Memory B cell (primary cell): ENCODE measurements at regions not wholly inside any gene's neighbourhood (a gene's known extent, or its start where the extent isn't known, plus 50 kb on each side); places are given as distances from the start of the nearest gene placed in this dataset.

ENCODE experiments used
- ATAC-seq: fragments of 150-1000 bp; cut with Tn5 transposase; 2 replicates; pipeline ENCODE4 v1.10.0; 2021; ENCODE audit warnings: low read depth, mild to moderate bottlenecking, moderate library complexity
- DNase-seq, 2 donors: peaks; one replicate each; pipeline ENCODE4 v3.0.0; 2022; ENCODE audit warnings: low spot score in 2 of 2
- H3K27ac Mint-ChIP-seq: one replicate; pipeline ENCODE4 v1.8.0; 2022; ENCODE audit warnings: mild to moderate bottlenecking, moderate library complexity, mixed read lengths
- H3K27me3 Mint-ChIP-seq: one replicate; pipeline ENCODE4 v1.8.0; 2022; ENCODE audit warnings: mixed read lengths
- H3K36me3 Mint-ChIP-seq: one replicate; pipeline ENCODE4 v1.8.0; 2022; ENCODE audit warnings: mild to moderate bottlenecking, mixed read lengths
- H3K4me1 Mint-ChIP-seq: one replicate; pipeline ENCODE4 v1.8.0; 2022; ENCODE audit warnings: mixed read lengths
- H3K4me3 Mint-ChIP-seq: one replicate; pipeline ENCODE4 v1.8.0; 2022; ENCODE audit warnings: mild to moderate bottlenecking, moderate library complexity, mixed read lengths
- H3K9me3 Mint-ChIP-seq: one replicate; pipeline ENCODE4 v1.8.0; 2022; ENCODE audit warnings: mixed read lengths

GRCh38 chr3:120544361-120544760 is 51.8 kb upstream of the NDUFB4 start:
- H3K9me3 Mint-ChIP-seq: peaks cover 20% of the 10 kb centered on the region
- H3K4me3 Mint-ChIP-seq: no peak overlapping the region
- ATAC-seq: no peak
- no peaks in the 10 kb centered on the region for H3K4me1 Mint-ChIP-seq
- no peak for DNase-seq
- H3K36me3 Mint-ChIP-seq: peaks cover 2% of the 10 kb centered on the region
- H3K27me3 Mint-ChIP-seq: peaks cover 3% of the 10 kb centered on the region
- no peak overlapping the region for H3K27ac Mint-ChIP-seq

GRCh38 chr3:120536642-120537041 is 59.5 kb upstream of the NDUFB4 start:
- Mint-ChIP-seq H3K4me3 (no peak overlapping the region), H3K4me1 (no peaks in the 10 kb centered on the region), H3K27ac (no peak overlapping the region), H3K27me3 (peaks cover 4% of the 10 kb centered on the region), H3K36me3 (peaks cover 2% of the 10 kb centered on the region), H3K9me3 (peaks cover 13% of the 10 kb centered on the region)
- DNase-seq (no peak), ATAC-seq (no peak)

- ATAC-seq (no peak), DNase-seq (no peak)
- peaks cover 2% of the 10 kb centered on the region for H3K9me3 Mint-ChIP-seq
- H3K4me3 Mint-ChIP-seq: no peak overlapping the region
- no peaks in the 10 kb centered on the region for H3K4me1 Mint-ChIP-seq
- peaks cover 2% of the 10 kb centered on the region for H3K27me3 Mint-ChIP-seq
- H3K36me3 Mint-ChIP-seq: no peaks in the 10 kb centered on the region
- H3K27ac Mint-ChIP-seq: no peak overlapping the region
Measured at GRCh38 chr3:120532969-120533368, 63.2 kb upstream of the NDUFB4 start.

GRCh38 chr3:120528163-120528562 is 68.0 kb upstream of the NDUFB4 start:
- H3K9me3 Mint-ChIP-seq: peaks cover 1% of the 10 kb centered on the region
- no peak for ATAC-seq

GRCh38 chr3:120526011-120526870 is 69.9 kb upstream of the NDUFB4 start:
- H3K4me1 Mint-ChIP-seq: no peaks in the 10 kb centered on the region
- no peak for DNase-seq
- H3K27me3 Mint-ChIP-seq: peaks cover 2% of the 10 kb centered on the region
- H3K9me3 Mint-ChIP-seq: no peaks in the 10 kb centered on the region
- H3K27ac Mint-ChIP-seq: peak overlapping the region; percentile 48
- no peak overlapping the region for H3K4me3 Mint-ChIP-seq
- H3K36me3 Mint-ChIP-seq: no peaks in the 10 kb centered on the region
- no peak for ATAC-seq

More at GRCh38 chr3:120528163-120528562, 68.0 kb upstream of the NDUFB4 start:
- Mint-ChIP-seq H3K27ac (no peak overlapping the region), H3K4me1 (no peaks in the 10 kb centered on the region), H3K27me3 (peaks cover 2% of the 10 kb centered on the region), H3K4me3 (no peak overlapping the region), H3K36me3 (no peaks in the 10 kb centered on the region)
- DNase-seq: no peak

- H3K4me3 Mint-ChIP-seq: no peak overlapping the region
- no peaks in the 10 kb centered on the region for H3K4me1 Mint-ChIP-seq
- ATAC-seq (no peak), DNase-seq (no peak)
- peaks cover 2% of the 10 kb centered on the region for H3K27me3 Mint-ChIP-seq
- H3K36me3 Mint-ChIP-seq: no peaks in the 10 kb centered on the region
- no peaks in the 10 kb centered on the region for H3K9me3 Mint-ChIP-seq
- H3K27ac Mint-ChIP-seq: no peak overlapping the region
Measured at GRCh38 chr3:120524171-120524923, 71.8 kb upstream of the NDUFB4 start.

GRCh38 chr3:120516136-120516535 is 65.3 kb upstream of the FSTL1 start:
- H3K27me3 Mint-ChIP-seq: peaks cover 13% of the 10 kb centered on the region
- DNase-seq: no peak
- no peaks in the 10 kb centered on the region for H3K9me3 Mint-ChIP-seq
- H3K4me1 Mint-ChIP-seq: no peaks in the 10 kb centered on the region
- H3K36me3 Mint-ChIP-seq: no peaks in the 10 kb centered on the region
- no peak overlapping the region for H3K27ac Mint-ChIP-seq
- no peak overlapping the region for H3K4me3 Mint-ChIP-seq
- no peak for ATAC-seq

- H3K4me1 Mint-ChIP-seq: no peaks in the 10 kb centered on the region
- no peaks in the 10 kb centered on the region for H3K36me3 Mint-ChIP-seq
- H3K27ac Mint-ChIP-seq: no peak overlapping the region
- H3K9me3 Mint-ChIP-seq: peaks cover 2% of the 10 kb centered on the region
- ATAC-seq: no peak
- DNase-seq: no peak
- peaks cover 10% of the 10 kb centered on the region for H3K27me3 Mint-ChIP-seq
- H3K4me3 Mint-ChIP-seq: no peak overlapping the region
Measured at GRCh38 chr3:120512655-120513054, 61.9 kb upstream of the FSTL1 start.

- peak in 1 of 2 donors; percentile 10 for DNase-seq
- H3K4me1 Mint-ChIP-seq: peaks cover 2% of the 10 kb centered on the region
- no peaks in the 10 kb centered on the region for H3K36me3 Mint-ChIP-seq
- no peak overlapping the region for H3K27ac Mint-ChIP-seq
- peaks cover 2% of the 10 kb centered on the region for H3K9me3 Mint-ChIP-seq
- H3K4me3 Mint-ChIP-seq: no peak overlapping the region
- peaks cover 14% of the 10 kb centered on the region for H3K27me3 Mint-ChIP-seq
- ATAC-seq: no peak
Measured at GRCh38 chr3:120506828-120507774, 56.3 kb upstream of the FSTL1 start.

GRCh38 chr3:120506076-120506827 is 55.5 kb upstream of the FSTL1 start:
- DNase-seq (no peak), ATAC-seq (no peak)
- Mint-ChIP-seq H3K36me3 (no peaks in the 10 kb centered on the region), H3K4me3 (no peak overlapping the region), H3K27me3 (peaks cover 14% of the 10 kb centered on the region), H3K27ac (no peak overlapping the region), H3K9me3 (peaks cover 2% of the 10 kb centered on the region), H3K4me1 (peaks cover 2% of the 10 kb centered on the region)

- Mint-ChIP-seq H3K4me3 (no peak overlapping the region), H3K27ac (no peak overlapping the region), H3K27me3 (peaks cover 9% of the 10 kb centered on the region), H3K9me3 (peaks cover under 1% of the 10 kb centered on the region), H3K4me1 (peaks cover 2% of the 10 kb centered on the region), H3K36me3 (no peaks in the 10 kb centered on the region)
- DNase-seq: no peak
- ATAC-seq: no peak
Measured at GRCh38 chr3:120503727-120504616, 53.2 kb upstream of the FSTL1 start.

- Mint-ChIP-seq H3K27me3 (peaks cover 6% of the 10 kb centered on the region), H3K4me1 (no peaks in the 10 kb centered on the region), H3K4me3 (no peak overlapping the region), H3K9me3 (no peaks in the 10 kb centered on the region), H3K27ac (no peak overlapping the region), H3K36me3 (no peaks in the 10 kb centered on the region)
- no peak for ATAC-seq
- DNase-seq: no peak
Measured at GRCh38 chr3:120502116-120502515, 51.3 kb upstream of the FSTL1 start.
